HG03175 (cell line): ENCODE measurements at regions not wholly inside any gene's neighbourhood (a gene's known extent, or its start where the extent isn't known, plus 50 kb on each side); places are given as distances from the start of the nearest gene placed in this dataset.

Source experiments
- ATAC-seq: cut with Tn5 transposase; IDR thresholded peaks from one replicate; pipeline ENCODE4 v1.9.1; 2021; ENCODE audit warnings: mild to moderate bottlenecking, moderate library complexity; ENCODE audit not compliant: unreplicated experiment

- no peak for ATAC-seq
These were observed 991.2 kb downstream of the UQCRFS1 start for GRCh38 chr19:28221736-28222135.

GRCh38 chr19:28218728-28219127, 994.2 kb downstream of the UQCRFS1 start:
- no peak for ATAC-seq

GRCh38 chr19:28217022-28217421, 995.9 kb downstream of the UQCRFS1 start:
- no peak for ATAC-seq

GRCh38 chr19:28213470-28214082, 999.4 kb downstream of the UQCRFS1 start:
- ATAC-seq = no peak

- ATAC-seq = no peak
These were observed 1002.1 kb downstream of the UQCRFS1 start for GRCh38 chr19:28210886-28211285.

GRCh38 chr19:28208745-28209144, 1004.2 kb downstream of the UQCRFS1 start:
- ATAC-seq = no peak

- no peak for ATAC-seq
These were observed 1005.7 kb downstream of the UQCRFS1 start for GRCh38 chr19:28207244-28207643.

- no peak for ATAC-seq
These were observed 1011.4 kb downstream of the UQCRFS1 start for GRCh38 chr19:28201462-28201943.

GRCh38 chr19:28199323-28199722, 1013.6 kb downstream of the UQCRFS1 start:
- ATAC-seq = no peak

- ATAC-seq = no peak
These were observed 1016.0 kb downstream of the UQCRFS1 start for GRCh38 chr19:28196961-28197360.

GRCh38 chr19:28196101-28196500, 1016.9 kb downstream of the UQCRFS1 start:
- no peak for ATAC-seq

GRCh38 chr19:28185646-28186045, 1027.3 kb downstream of the UQCRFS1 start:
- ATAC-seq = no peak

GRCh38 chr19:28184997-28185396, 1028.0 kb downstream of the UQCRFS1 start:
- no peak for ATAC-seq

GRCh38 chr19:28176193-28176592, 1036.8 kb downstream of the UQCRFS1 start:
- no peak for ATAC-seq

- no peak for ATAC-seq
These were observed 1041.0 kb downstream of the UQCRFS1 start for GRCh38 chr19:28171983-28172382.

- ATAC-seq = no peak
These were observed 1042.9 kb downstream of the UQCRFS1 start for GRCh38 chr19:28170066-28170465.

- ATAC-seq = no peak
These were observed 1043.6 kb downstream of the UQCRFS1 start for GRCh38 chr19:28169168-28169887.

- no peak for ATAC-seq
These were observed 1044.4 kb downstream of the UQCRFS1 start for GRCh38 chr19:28168557-28168956.

GRCh38 chr19:28166025-28166424, 1046.9 kb downstream of the UQCRFS1 start:
- ATAC-seq = no peak

- no peak for ATAC-seq
These were observed 1048.7 kb downstream of the UQCRFS1 start for GRCh38 chr19:28164214-28164613.

- no peak for ATAC-seq
These were observed 1053.9 kb downstream of the UQCRFS1 start for GRCh38 chr19:28159065-28159464.

- ATAC-seq = no peak
These were observed 1057.7 kb downstream of the UQCRFS1 start for GRCh38 chr19:28155265-28155664.
